Thoracic aorta (tissue), 2 donors: ENCODE measurements at regions not wholly inside any gene's neighbourhood (a gene's known extent, or its start where the extent isn't known, plus 50 kb on each side); places are given as distances from the start of the nearest gene placed in this dataset.
"Not testable (repeated sequence)": the region's sequence is repeated elsewhere in the genome, so short reads cannot be mapped to it uniquely, and the experiment has no call there.

Experiments
- ATAC-seq: fragments of 150-250 bp; one replicate; pipeline ENCODE4 v1.8.0; 2017; ENCODE audit warnings: low read depth; ENCODE audit not compliant: insufficient number of reproducible peaks, low FRiP score
- DNase-seq: peaks from one replicate; pipeline ENCODE4 v3.0.0-alpha.2; 2020; ENCODE audit warnings: low spot score
- H3K27ac ChIP-seq, 2 donors: fragments of 200-600 bp; sonication (generic); 1 replicate in 1 of 2; 2 replicates in 1 of 2; pipeline ENCODE4 v1.5.1; 2016; ENCODE audit warnings: mild to moderate bottlenecking in 2 of 2, moderate library complexity in 2 of 2
- H3K27me3 ChIP-seq: fragments of 200-600 bp; sonication (generic); replicated peaks from 2 replicates; pipeline ENCODE4 v1.6.0; 2016; ENCODE audit warnings: mild to moderate bottlenecking; ENCODE audit not compliant: insufficient read depth
- H3K36me3 ChIP-seq: fragments of 200-600 bp; sonication (generic); one replicate; pipeline ENCODE4 v1.5.1; 2016
- H3K4me1 ChIP-seq, 2 donors: fragments of 200-600 bp; sonication (generic); 1 replicate in 1 of 2; 2 replicates in 1 of 2; pipeline versions ENCODE4 v1.5.1 to v1.6.0; 2016; ENCODE audit warnings: low read depth in 2 of 2, mild to moderate bottlenecking in 1 of 2; ENCODE audit not compliant: control insufficient read depth in 1 of 2
- H3K4me3 ChIP-seq: fragments of 200-600 bp; sonication (generic); 2 replicates; pipeline ENCODE4 v1.5.1; 2016; ENCODE audit warnings: mild to moderate bottlenecking
- H3K9me3 ChIP-seq: fragments of 200-600 bp; sonication (generic); 2 replicates; pipeline ENCODE4 v1.5.1; 2016
- CTCF ChIP-seq: fragments of 200-600 bp; sonication (generic); IDR thresholded peaks from one replicate; pipeline ENCODE4 v1.5.1; 2019; ENCODE audit warnings: antibody characterized with exemption

GRCh38 chr9:22214021-22214420, 204.9 kb upstream of the CDKN2B start:
- H3K9me3 ChIP-seq, result no peaks in the 10 kb centered on the region
- DNase-seq (no peak), ATAC-seq (no peak)
- no peaks in the 10 kb centered on the region for H3K36me3 ChIP-seq
- H3K4me3 ChIP-seq, result no peak overlapping the region
- H3K27ac ChIP-seq, result no peak overlapping the region
- peaks cover 0 to 4% of the 10 kb centered on the region in 2 donors for H3K4me1 ChIP-seq
- no peak for TF ChIP-seq CTCF
- no peaks in the 10 kb centered on the region for H3K27me3 ChIP-seq

DNA sequence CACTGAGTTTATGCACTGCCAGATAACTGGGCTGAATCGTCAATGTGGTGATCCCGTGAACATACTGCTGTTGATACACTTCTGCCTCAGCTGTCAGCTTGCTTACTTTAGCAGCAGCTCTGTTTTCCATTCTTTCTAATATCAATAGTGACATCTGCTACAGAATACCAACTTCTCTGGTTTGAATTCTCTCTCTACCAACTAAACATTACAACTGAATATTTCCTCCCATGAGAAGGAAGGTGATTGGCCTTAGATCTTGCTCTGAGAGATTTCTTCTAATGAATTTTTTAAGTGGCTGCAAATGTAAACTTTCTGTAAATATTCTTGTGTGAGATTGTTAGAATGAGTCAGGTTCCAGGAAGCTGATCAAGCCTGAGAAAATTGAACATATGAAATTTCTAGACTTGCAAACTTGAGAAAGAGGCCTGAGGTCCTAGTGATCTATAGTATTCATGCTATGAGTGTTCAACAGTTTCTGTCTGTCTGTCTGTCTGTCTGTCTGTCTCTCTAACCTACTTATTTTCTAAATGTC, 205.5 kb upstream of the CDKN2B start:
- H3K4me3 ChIP-seq, result no peak overlapping the region
- H3K27me3 ChIP-seq, result no peaks in the 10 kb centered on the region
- DNase-seq (no peak), ATAC-seq (no peak)
- no peak for TF ChIP-seq CTCF
- H3K36me3 ChIP-seq, result no peaks in the 10 kb centered on the region
- no peaks in the 10 kb centered on the region for H3K9me3 ChIP-seq
- H3K4me1 ChIP-seq, result peaks cover 0 to 4% of the 10 kb centered on the region in 2 donors
- H3K27ac ChIP-seq, result no peak overlapping the region

- Histone ChIP-seq H3K4me3 (no peak overlapping the region), H3K27me3 (no peaks in the 10 kb centered on the region), H3K9me3 (no peaks in the 10 kb centered on the region), H3K4me1 (peaks cover 0 to 4% of the 10 kb centered on the region in 2 donors), H3K36me3 (no peaks in the 10 kb centered on the region), H3K27ac (no peak overlapping the region)
- TF ChIP-seq CTCF, result no peak
- ATAC-seq (no peak), DNase-seq (no peak)
Measured at GRCh38 chr9:22215521-22215920, 206.4 kb upstream of the CDKN2B start.

- peaks cover 0 to 4% of the 10 kb centered on the region in 2 donors for H3K4me1 ChIP-seq
- no peaks in the 10 kb centered on the region for H3K9me3 ChIP-seq
- DNase-seq (no peak), ATAC-seq (no peak)
- no peak for TF ChIP-seq CTCF
- no peak overlapping the region for H3K27ac ChIP-seq
- H3K36me3 ChIP-seq, result no peaks in the 10 kb centered on the region
- no peak overlapping the region for H3K4me3 ChIP-seq
- no peaks in the 10 kb centered on the region for H3K27me3 ChIP-seq
Measured at GRCh38 chr9:22216730-22217172, 207.6 kb upstream of the CDKN2B start.

- no peak overlapping the region for H3K4me3 ChIP-seq
- H3K9me3 ChIP-seq, result no peaks in the 10 kb centered on the region
- TF ChIP-seq CTCF, result no peak
- no peaks in the 10 kb centered on the region for H3K4me1 ChIP-seq
- DNase-seq (no peak), ATAC-seq (no peak)
- H3K27me3 ChIP-seq, result no peaks in the 10 kb centered on the region
- H3K36me3 ChIP-seq, result no peaks in the 10 kb centered on the region
- no peak overlapping the region for H3K27ac ChIP-seq
Measured at GRCh38 chr9:22217254-22217653, 208.1 kb upstream of the CDKN2B start.

DNA sequence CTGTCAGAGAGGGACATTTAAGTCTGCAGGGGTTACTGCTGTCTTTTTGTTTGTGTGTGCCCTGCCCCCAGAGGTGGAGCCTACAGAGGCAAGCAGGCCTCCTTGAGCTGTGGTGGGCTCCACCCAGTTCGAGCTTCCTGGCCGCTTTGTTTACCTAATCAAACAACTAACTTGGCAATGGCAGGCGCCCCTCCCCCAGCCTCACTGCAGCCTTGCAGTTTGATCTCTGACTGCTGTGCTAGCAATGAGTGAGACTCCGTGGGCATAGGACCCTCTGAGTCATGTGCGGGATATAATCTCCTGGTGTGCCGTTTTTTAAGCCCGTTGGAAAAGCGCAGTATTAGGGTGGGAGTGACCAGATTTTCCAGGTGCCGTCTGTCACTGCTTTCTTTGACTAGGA, 216.8 kb upstream of the CDKN2B start:
- DNase-seq, H3K4me3 ChIP-seq, H3K9me3 ChIP-seq, H3K27me3 ChIP-seq, H3K27ac ChIP-seq, ATAC-seq, H3K4me1 ChIP-seq, H3K36me3 ChIP-seq: not testable (repeated sequence)
